RPMI8226 (cell line): ENCODE measurements at regions not wholly inside any gene's neighbourhood (a gene's known extent, or its start where the extent isn't known, plus 50 kb on each side); places are given as distances from the start of the nearest gene placed in this dataset.
A peak's percentile ranks its signal among the peaks of the same experiment; 100 is the strongest.

Source experiments
- DNase-seq: peaks from one replicate; pipeline ENCODE4 v3.0.0-alpha.2; 2015

DNA sequence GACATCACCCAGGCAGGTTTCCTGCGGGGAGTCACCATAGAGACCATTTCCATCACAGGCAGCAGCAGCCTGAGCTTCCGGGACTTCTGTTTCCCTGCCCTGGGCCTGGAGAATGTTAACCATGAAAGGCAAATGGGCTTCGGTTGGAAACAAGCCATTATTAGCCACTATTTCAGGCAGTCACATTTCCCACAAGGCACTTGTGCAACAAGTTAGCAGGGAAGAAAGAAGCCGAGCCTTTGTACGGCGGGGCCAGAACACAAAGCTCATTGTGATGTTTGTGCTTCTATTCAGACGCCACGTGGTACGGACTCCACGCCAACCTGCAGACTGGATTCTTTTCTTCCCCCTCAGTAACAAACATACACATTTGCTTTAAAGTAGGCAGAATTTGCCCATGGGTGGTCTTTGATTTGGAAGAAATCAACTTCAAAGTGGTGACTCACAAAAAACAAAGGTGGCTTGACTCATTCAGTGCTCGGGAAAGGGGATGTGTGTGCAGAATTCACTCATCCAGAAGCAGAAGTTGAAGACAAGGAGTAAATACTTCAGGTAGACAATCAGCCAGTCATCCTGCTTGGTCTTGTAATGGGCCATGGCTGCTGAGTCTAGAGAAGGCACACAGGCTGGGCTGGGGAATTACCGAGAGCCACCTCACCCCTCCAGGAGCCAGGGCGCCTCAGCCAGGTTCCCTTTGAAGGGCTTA lies 154.2 kb upstream of the PRMT8 start:
- no peak for DNase-seq

DNA sequence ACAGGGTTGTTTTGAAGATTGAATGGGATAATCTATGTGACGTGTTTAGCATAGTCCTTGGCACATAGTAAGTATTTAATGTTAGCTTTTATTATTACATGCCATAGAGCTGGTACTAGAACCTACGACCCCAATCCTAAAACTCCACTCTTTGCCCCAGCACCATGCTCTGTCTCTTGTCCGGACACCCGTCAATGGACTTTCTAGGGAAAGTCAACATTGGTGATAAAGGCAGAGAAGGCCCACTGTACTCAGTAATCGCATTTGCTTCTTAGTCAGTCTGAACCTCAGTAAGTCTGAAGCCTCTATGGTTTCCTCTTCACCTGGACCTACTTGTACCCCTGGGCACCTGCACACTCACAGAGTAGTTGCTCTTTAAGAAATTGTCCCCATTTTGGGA lies 153.1 kb upstream of the PRMT8 start:
- DNase-seq, result no peak

DNA sequence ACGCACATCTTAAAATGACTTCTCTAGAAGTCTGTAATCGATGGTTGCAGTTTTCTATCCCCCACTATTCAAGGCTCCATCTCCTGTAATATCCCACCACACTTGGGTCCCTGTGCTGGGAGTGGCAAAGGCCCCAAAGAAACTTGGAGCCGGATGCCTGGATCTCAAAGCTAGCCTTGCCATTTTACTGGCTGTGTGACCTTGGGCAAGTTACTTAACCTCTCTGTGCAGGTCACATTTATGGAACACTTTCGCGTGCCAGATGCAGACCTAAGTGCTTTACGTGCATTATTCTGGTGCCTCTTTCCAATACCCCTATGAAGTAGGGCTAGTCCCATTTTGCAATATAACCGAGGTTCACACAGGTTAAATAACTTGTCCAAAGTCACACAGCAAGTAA lies 151.8 kb upstream of the PRMT8 start:
- no peak for DNase-seq

DNA sequence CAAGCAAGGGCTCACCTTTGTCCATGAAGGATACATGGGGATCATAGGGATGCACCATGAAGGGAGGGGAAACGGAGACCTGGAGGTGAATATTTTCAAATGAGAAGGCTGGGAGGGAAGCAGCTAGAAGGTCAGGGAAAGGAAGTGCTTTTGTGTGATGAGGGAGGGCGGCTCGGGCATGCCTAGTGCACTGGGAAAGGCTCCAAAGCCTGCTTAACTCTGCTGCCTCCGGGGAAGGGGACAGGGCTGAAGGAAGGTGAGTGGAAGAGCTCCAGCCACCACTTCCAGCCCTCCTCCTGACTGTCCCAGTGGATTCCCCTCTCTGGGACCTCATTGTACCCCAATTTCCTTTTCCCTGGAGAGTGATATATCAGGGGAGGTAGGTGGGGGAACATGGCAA lies 149.4 kb upstream of the PRMT8 start:
- no peak for DNase-seq

DNA sequence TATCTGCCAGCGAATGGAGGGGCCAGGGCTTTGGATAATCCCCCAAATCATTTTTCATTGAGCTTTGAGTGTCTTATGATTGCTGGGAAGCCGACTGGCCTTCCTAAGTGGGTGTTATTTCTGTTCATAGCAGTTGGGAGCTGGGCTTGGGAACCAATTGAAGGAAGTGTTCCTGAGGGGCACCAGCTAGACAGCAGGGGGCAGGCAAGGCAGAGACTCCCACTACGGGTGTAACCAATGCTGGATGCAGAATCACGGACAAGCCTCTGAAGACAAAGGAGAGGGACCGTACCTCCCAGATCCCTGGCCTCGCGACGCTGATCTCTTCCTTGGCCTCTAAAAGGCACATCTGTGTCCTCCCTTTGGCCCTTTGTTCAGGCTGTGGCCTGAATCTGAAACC lies 149.0 kb upstream of the PRMT8 start:
- DNase-seq, result no peak

DNA sequence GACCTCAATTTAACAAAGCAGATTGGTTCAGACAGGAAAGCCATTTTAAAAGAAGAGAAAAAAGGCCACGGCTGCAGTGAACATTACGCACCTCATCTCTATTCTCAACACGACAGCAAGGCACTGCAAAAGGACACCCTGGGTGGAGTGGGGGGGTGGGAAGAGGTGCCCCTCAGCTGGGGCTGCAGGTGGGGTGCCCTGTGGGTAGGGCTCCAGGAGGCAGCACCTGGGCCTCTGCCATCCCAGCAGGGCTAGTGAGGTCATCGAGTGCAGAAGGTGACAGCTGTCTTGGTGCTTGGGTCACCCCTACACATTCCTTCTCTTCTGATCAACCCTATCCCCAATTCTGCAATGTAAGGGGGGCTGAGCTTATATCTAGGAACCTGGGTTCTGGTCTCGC lies 142.9 kb upstream of the PRMT8 start:
- DNase-seq, result no peak

DNA sequence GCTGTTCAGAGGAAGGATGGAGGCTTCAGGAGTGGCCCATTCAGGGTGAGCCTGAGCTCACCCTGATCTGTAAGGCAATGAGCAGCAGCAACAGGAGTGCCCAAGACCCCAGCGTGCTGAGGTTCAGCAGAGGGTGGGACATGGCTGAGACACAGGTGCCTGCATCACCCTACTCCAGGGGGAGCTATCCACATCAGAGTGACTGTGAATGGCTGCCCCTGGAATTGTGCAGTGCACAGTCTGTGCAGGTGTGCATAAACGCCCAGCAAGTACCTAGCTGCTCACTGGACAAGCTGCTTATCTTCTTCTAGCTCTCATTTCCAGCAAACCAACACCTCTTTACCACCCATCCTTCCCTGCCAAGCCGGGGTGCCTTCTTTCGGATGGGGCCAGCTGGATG lies 140.6 kb upstream of the PRMT8 start:
- DNase-seq, result no peak

DNA sequence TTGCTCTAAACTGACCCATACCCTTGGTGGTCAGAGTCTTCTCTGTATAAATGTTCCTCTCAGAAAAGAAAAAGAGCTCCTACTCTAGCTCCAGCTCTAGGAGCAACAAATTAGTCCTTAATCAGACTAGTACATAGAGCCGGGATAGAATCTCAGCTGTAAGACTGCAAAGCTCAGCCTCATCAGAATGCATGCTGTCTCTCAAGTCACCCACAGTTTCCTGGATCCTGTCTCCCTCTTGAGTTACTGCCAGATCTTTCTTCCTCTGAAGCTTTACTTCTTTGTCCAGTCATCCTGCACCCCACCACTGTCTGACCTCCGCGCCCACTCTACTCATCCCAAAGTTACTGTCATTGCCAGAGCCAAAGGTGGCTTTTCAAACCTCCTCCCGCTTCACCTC lies 139.3 kb upstream of the PRMT8 start:
- DNase-seq, result no peak

DNA sequence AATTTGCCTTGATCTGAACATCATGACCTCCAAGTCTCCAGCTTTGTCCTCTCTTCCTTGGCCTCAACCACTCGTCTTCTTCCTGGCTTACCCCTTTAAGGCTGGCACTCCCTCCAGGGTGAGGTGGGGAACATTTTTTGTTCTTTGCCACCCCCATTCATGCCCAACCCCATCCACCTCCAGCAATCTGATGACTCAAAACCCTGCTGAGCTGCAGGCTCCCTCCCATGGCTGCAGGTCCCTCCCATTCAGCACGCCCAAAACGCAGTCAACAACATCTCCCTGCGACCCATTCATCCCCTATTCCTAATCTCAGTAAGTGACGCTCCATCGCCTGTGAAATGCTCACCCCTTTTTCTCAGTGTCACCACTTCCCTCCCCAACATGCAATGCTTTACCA lies 138.8 kb upstream of the PRMT8 start:
- DNase-seq, result no peak

DNA sequence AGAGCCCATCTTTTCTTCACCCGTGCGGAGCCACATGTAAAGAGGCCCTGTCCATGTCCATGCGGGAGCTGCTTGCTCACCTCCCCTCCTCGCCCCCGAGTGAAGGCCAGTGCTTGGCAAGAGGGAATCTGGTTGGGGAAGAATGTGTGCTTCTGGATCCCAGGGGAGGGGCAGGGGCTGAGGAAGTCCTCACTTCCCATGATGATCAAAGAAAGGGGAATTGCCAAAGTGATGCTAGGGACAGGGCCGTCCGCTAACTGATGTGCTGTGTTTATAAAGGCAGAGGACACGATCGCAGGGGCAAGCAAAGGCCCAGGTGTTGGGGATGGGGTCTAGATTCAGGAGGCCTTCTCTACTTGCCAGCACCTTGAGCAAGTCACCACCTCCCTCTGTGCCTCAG lies 137.4 kb upstream of the PRMT8 start:
- no peak for DNase-seq

DNA sequence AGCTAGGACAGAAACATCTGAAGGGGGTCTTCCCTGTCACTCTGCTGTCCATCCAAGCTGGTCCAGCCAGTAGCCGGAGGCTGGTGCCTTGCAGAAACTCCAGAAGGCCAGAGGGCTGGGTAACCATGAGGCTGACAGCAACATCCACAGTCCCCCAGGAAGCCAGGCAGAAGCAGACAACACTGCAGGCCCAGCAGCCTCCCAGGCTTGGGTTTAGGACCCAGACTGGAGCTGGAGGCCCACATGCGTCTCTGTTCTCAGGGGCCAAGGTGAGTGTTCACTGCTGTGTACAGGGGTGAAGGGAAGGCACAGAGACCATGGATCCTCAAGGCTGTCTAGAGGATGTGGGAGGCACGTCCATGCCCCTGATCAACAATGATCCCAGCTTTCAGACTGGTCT lies 136.4 kb upstream of the PRMT8 start:
- DNase-seq, result no peak

DNA sequence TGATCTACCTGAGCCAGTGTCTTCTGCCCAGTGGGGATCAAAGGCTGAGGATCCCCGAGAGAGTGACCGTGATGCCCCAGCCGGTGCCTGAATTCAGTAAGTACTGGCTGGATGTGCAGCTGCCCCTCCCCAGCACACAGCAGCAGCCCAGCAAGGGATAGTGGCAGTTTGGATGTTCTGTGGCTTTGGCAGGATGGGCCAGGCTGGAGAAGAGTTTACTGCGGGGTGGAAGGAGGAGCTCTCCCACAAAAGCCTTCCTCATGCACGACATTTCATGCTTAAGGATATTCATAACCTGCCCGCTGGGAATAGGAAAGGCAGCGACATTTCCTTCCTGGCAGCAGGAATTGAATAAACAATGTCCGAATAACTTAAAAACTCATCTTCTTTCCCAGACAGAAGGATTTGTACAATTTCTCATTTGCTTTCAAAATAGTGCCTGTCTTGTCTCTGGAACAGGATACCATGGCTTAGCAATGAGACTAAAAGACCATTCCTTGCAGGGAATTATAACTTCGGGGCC lies 135.6 kb upstream of the PRMT8 start:
- no peak for DNase-seq

DNA sequence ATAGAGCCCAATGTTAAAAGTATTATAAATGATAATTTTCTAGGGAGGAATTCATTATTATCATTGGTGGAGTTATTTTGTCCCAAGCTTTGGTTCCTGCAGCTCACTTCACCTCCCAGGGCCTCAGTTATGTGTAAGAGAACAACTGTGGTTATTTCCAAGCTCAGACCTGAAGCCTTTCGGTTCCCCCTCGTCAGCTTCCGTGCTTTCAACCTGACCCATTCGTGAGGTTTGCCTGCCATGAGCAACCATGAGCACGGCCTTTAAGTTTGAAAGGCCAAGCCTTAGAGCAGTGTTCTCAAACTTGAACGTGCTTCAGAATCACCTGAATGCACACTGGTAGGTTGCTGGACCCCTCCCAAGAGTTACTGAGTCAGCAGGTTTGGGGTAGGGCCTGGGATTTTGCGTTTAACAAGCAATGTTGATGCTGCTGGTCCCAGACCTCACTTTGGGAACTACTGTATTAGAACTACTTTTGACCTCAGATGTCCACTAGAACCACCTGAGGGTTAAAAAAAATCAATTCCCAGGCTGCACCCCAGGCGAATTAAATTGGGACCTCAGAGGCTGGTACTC lies 133.0 kb upstream of the PRMT8 start:
- DNase-seq, result no peak

DNA sequence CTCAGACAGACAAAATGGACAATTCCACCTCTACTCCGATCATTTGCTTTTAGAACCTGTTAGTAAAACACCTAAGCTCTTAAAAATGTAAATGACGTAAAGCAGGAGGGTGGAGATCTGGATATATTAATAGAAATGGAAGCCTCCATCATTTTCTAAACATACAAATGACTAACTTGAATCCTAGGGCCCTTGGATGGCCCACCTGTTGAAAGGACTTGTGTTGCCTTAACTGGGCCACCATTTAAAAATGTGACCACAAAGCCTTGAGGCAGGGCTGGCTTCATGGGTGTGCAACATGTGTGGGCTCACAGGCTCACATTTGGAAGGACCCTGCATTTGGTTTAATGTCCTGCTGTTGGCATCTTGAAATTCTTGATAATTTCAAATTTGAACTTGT lies 131.5 kb upstream of the PRMT8 start:
- no peak for DNase-seq

DNA sequence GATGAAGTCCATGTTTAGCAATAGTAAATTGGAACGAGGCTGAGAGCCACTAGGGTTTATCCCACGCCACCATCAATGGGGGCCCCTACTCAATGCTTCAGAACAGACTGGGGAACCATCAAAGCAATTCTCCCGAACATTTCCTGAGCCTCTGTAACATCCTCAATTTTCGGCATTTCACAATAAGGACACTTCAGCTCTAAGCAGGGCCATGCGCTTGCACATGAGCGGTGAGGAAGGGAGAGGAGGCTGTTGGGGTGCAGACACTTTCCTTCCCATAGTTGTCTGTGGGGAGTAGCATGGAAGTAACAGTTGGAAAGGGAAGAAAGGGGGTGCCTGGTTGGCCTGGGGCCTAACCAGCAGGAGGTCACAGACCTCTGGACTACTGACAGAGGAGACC lies 129.9 kb upstream of the PRMT8 start:
- no peak for DNase-seq

DNA sequence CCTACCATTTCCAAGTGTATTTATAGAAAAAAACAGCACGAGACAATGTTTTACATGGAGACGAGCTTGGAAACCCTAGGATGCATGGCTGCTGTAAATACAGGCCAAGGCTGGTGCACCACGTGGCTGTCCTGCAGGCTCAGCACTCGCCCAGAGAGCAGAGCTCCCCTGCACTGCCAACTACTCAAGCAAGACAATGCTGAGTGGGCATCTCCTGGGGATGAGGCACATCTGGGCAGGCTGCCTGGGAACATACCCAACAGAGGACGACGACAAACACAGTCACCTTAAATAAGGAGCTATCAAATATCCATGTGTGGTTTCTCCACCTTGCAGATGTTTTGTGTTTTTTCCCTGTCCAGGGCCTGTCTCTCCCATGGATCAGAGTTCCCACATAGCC lies 128.3 kb upstream of the PRMT8 start:
- peak; percentile 97 for DNase-seq

DNA sequence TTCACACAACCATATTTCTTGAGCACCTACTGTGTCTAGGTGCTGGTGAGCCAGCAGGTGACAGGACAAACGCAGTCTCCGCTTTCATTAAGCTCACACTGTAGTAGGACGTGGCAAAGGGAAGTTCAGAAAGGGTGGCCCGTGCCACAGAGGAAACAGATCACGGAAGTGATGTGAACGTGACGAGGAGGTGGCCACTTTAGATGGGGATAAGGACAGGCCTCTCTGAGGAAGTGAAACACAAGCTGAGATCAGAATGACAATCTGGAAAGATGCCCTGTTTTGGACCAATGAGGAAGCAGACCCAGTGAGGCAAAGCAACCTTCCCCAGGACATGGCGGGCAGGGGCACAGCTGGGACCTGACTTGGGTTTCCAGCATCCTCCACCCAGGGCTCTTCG lies 127.4 kb upstream of the PRMT8 start:
- DNase-seq, result peak; percentile 93

DNA sequence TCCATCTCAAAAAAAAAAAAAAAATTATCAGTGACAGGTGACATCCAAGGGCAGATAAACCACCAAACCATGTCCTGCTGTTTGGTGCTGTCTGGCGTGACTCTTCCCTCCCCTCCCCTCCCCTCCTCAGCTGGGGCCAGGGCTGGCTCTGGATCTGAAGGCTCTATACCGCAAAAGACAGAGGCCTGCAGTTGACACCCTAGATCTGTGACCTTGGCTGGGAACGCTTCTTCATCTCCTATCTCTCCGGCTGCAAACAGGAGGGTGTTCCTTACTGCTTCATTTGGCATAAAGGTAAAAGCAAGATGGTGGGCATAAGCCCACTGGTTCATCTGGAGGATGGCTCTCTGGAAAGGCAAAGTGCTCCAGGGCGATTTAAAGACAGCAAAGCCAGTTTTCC lies 126.8 kb upstream of the PRMT8 start:
- peak; percentile 66 for DNase-seq

DNA sequence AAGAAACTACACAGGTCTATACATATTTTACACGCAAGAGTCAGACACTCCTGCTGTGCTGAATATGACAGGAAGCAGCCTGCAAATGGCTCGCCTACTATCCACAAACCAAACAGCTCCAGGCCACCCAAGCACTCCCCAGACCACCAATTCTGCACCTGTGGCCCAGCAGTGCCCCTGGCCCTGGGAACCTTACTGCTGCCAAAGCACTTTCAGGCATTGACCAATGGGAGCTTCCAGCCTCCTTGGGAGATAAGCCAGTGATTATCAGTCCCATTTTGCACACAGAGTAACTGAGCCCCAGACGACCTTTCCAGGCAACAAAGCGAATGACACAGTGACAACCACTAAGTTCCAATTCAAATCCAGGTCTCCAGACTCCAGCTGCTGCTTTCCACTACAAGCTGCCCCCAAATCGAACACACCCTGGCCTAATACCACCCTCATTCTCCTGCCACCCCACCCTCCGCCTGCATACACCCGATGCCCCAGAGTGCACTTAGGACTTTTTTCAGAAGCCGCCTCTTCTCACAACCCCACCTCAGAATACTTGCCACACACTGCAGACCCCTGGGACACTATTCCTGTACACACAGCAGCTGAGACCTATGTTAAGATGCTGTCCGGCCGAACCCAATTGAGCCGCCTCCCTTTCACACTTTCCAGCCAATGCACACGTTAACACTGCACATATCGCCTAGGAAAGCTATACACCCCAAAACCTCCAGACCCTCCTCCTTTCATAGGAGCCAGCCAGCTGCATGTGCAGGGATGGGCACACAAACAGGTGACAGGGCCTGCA lies 126.1 kb upstream of the PRMT8 start:
- peak; percentile 51 for DNase-seq

DNA sequence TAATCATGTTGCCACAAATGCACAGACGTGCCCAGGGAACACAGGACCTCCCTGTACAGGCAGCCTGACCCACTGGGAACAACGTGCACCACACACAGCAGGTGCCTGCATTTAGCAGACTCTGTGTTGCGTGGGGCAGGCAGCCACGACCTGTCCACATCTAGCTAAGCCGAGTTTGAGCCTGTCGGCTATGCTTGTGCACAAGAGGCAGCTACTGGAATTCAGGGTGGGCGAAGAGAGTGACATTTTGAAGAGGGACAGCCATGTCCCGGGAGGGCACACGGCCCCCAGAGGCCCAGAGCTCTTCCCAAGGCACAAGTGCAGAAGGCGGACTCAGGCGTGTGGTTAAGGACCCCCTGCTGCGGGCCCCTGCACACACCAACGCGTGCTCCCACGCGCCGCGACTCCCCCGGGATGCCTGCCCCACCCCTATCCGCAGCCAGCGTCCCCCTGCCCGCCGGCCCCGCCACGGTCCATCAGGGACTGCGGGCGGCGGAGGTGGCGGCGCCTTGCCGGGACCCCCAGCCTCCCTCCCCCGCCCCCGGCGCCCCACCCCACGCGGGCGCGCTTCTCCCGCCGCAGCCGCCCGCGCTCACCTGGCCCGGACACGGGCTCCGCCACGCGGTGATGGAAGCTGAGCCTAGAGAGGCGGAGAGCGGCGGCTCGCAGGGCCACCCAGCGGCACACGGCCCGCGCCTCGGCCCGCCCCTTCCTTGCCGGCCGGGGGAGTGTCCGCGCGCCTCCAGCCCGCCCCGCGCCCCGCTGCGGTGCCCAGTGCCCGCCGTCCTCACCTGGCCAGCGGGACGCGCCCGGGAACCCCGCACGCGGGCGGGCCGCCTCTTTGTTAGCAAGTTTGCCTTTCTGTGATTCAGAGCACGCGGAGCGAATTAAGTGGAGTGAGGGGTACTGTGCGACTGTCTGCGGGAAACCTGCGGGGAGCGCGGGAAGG lies 125.3 kb upstream of the PRMT8 start:
- DNase-seq, result peak; percentile 82

DNA sequence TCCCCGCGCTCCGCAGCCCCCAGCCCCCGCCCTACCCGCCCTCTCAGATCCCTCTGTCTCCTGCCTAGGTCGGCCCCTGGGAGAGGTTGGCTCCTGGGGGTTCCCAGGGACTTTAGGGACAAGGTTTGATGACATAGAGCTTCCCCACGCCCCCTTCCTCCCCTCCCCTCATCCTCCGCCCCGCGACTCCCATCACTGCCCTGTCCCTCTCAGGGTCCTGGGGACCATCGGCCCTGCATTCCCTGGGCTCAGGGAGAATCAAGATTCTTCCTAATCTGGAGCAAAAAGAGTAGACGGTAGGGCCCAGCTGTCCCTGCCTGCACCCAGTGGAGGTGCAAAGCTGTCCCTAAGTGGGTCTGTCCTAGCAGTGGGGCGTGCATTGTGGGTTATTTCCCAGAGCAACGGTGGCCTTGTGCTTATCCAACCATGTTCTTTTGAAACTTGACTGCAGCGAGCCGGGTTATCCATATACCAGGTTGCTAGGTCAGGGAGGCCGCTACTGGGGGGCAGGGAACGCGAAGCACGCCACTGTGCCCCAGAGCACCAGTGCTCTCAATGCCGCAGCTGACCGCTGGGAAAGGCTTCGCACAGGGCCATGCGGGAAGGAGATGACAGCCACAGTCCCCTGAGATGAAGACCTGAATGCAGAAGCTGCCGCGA lies 124.4 kb upstream of the PRMT8 start:
- DNase-seq, result peak; percentile 11

DNA sequence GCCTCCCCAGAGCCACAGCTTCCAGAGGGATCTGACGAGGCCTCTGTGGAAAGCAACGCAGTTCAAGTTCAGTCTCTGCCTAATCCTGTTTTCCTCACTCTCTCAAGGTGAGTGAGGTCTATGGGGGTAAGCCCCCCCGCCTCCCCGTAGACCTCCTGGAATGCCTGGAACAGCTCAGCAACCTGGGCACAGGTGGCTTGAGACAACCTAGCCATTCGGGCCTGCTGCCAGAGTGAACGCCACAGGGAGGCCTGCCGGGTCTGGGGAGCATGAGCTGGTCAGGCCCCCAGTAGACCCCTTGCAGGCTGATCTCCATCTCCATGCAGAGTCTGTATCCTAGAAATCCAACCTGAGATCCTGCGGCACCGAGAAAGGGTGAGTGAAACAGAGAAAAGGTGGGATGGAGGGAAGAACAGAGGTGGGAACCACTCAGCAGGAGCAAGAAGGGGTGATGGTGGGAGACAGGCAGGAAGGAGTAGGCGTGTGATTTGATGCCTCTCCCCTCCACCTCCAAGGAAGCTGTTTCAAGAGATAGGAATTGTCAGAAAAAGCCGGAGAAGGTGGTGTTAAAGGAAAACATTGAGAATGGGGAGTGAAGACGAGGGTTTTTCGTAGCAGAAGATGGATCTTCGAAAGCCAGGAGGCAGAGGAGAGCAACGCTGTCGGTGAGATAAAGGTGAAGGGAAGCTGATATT lies 123.1 kb upstream of the PRMT8 start:
- no peak for DNase-seq
